ENCODE measurements at regions not wholly inside any gene's neighbourhood (a gene's known extent, or its start where the extent isn't known, plus 50 kb on each side); places are given as distances from the start of the nearest gene placed in this dataset.
"Not testable (repeated sequence)": the region's sequence is repeated elsewhere in the genome, so short reads cannot be mapped to it uniquely, and the experiment has no call there.

- DNase-seq (ENCODE audit: low read depth, low spot score); H3K27me3 ChIP-seq (ENCODE audit: insufficient read depth, low read length); CTCF ChIA-PET; H3K79me2 ChIP-seq (ENCODE audit: insufficient read depth, low read length); RAD21 ChIA-PET (ENCODE audit: low non-redundant PET in 1 of 2, low total read pairs in 2 of 2, uncharacterized antibody in 2 of 2, unreplicated experiment in 2 of 2); POLR2A ChIA-PET; H3K27ac ChIP-seq (ENCODE audit: low read depth, low read length); H3K36me3 ChIP-seq (ENCODE audit: control insufficient read depth in 1 of 2, insufficient read depth in 2 of 2, low read length in 2 of 2); BruUV-seq (replicated peaks); H3K4me3 ChIP-seq (replicated peaks in 1 of 2; ENCODE audit: low read depth in 1 of 2, low read length in 2 of 2); H3K4me1 ChIP-seq (ENCODE audit: control insufficient read depth in 1 of 2, insufficient read depth in 2 of 2, low read length in 2 of 2); intact Hi-C loops (cut with micrococcal nuclease); H3K4me2 ChIP-seq (ENCODE audit: low read length); H3K9me2 ChIP-seq (ENCODE audit: insufficient read depth); ATAC-seq; H2AFZ ChIP-seq (ENCODE audit: low read depth, low read length, poor library complexity, severe bottlenecking); H3K9ac ChIP-seq (ENCODE audit: low read length); H4K20me1 ChIP-seq (ENCODE audit: insufficient read depth); H3K9me3 ChIP-seq (ENCODE audit: control insufficient read depth in 1 of 2, insufficient read depth in 1 of 2, low read depth in 1 of 2, low read length in 2 of 2): not testable (repeated sequence)
Measured at GRCh38 chr13:18891242-18891641, 290.4 kb downstream of the TUBA3C start.

GRCh38 chr13:18874875-18875789, 306.5 kb downstream of the TUBA3C start:
- H3K4me1 ChIP-seq (ENCODE audit: control insufficient read depth in 1 of 2, insufficient read depth in 2 of 2, low read length in 2 of 2); H3K27me3 ChIP-seq (ENCODE audit: insufficient read depth, low read length); H3K79me2 ChIP-seq (ENCODE audit: insufficient read depth, low read length); H3K27ac ChIP-seq (ENCODE audit: low read depth, low read length); H2AFZ ChIP-seq (ENCODE audit: low read depth, low read length, poor library complexity, severe bottlenecking); RAD21 ChIA-PET (ENCODE audit: low non-redundant PET in 1 of 2, low total read pairs in 2 of 2, uncharacterized antibody in 2 of 2, unreplicated experiment in 2 of 2); intact Hi-C loops (cut with micrococcal nuclease); POLR2A ChIA-PET; H3K4me3 ChIP-seq (replicated peaks in 1 of 2; ENCODE audit: low read depth in 1 of 2, low read length in 2 of 2); ATAC-seq; H3K9me3 ChIP-seq (ENCODE audit: control insufficient read depth in 1 of 2, insufficient read depth in 1 of 2, low read depth in 1 of 2, low read length in 2 of 2); DNase-seq (ENCODE audit: low read depth, low spot score); H3K9me2 ChIP-seq (ENCODE audit: insufficient read depth); CTCF ChIA-PET; H3K4me2 ChIP-seq (ENCODE audit: low read length); H4K20me1 ChIP-seq (ENCODE audit: insufficient read depth); BruUV-seq (replicated peaks); H3K36me3 ChIP-seq (ENCODE audit: control insufficient read depth in 1 of 2, insufficient read depth in 2 of 2, low read length in 2 of 2); H3K9ac ChIP-seq (ENCODE audit: low read length): not testable (repeated sequence)

- DNase-seq (ENCODE audit: low read depth, low spot score); H3K79me2 ChIP-seq (ENCODE audit: insufficient read depth, low read length); H3K36me3 ChIP-seq (ENCODE audit: control insufficient read depth in 1 of 2, insufficient read depth in 2 of 2, low read length in 2 of 2); RAD21 ChIA-PET (ENCODE audit: low non-redundant PET in 1 of 2, low total read pairs in 2 of 2, uncharacterized antibody in 2 of 2, unreplicated experiment in 2 of 2); H3K4me2 ChIP-seq (ENCODE audit: low read length); H2AFZ ChIP-seq (ENCODE audit: low read depth, low read length, poor library complexity, severe bottlenecking); H3K4me1 ChIP-seq (ENCODE audit: control insufficient read depth in 1 of 2, insufficient read depth in 2 of 2, low read length in 2 of 2); intact Hi-C loops (cut with micrococcal nuclease); ATAC-seq; POLR2A ChIA-PET; CTCF ChIA-PET; H3K27ac ChIP-seq (ENCODE audit: low read depth, low read length); H3K9me2 ChIP-seq (ENCODE audit: insufficient read depth); H3K4me3 ChIP-seq (replicated peaks in 1 of 2; ENCODE audit: low read depth in 1 of 2, low read length in 2 of 2); H4K20me1 ChIP-seq (ENCODE audit: insufficient read depth); H3K9ac ChIP-seq (ENCODE audit: low read length); H3K9me3 ChIP-seq (ENCODE audit: control insufficient read depth in 1 of 2, insufficient read depth in 1 of 2, low read depth in 1 of 2, low read length in 2 of 2); BruUV-seq (replicated peaks); H3K27me3 ChIP-seq (ENCODE audit: insufficient read depth, low read length): not testable (repeated sequence)
Measured at GRCh38 chr13:18870557-18870956, 311.1 kb downstream of the TUBA3C start.

- H3K27me3 ChIP-seq (ENCODE audit: insufficient read depth, low read length); H3K4me1 ChIP-seq (ENCODE audit: control insufficient read depth in 1 of 2, insufficient read depth in 2 of 2, low read length in 2 of 2); H3K4me3 ChIP-seq (replicated peaks in 1 of 2; ENCODE audit: low read depth in 1 of 2, low read length in 2 of 2); RAD21 ChIA-PET (ENCODE audit: low non-redundant PET in 1 of 2, low total read pairs in 2 of 2, uncharacterized antibody in 2 of 2, unreplicated experiment in 2 of 2); BruUV-seq (replicated peaks); H3K36me3 ChIP-seq (ENCODE audit: control insufficient read depth in 1 of 2, insufficient read depth in 2 of 2, low read length in 2 of 2); H2AFZ ChIP-seq (ENCODE audit: low read depth, low read length, poor library complexity, severe bottlenecking); H4K20me1 ChIP-seq (ENCODE audit: insufficient read depth); H3K9me2 ChIP-seq (ENCODE audit: insufficient read depth); DNase-seq (ENCODE audit: low read depth, low spot score); intact Hi-C loops (cut with micrococcal nuclease); H3K9me3 ChIP-seq (ENCODE audit: control insufficient read depth in 1 of 2, insufficient read depth in 1 of 2, low read depth in 1 of 2, low read length in 2 of 2); H3K79me2 ChIP-seq (ENCODE audit: insufficient read depth, low read length); H3K4me2 ChIP-seq (ENCODE audit: low read length); ATAC-seq; CTCF ChIA-PET; H3K27ac ChIP-seq (ENCODE audit: low read depth, low read length); H3K9ac ChIP-seq (ENCODE audit: low read length); POLR2A ChIA-PET: not testable (repeated sequence)
Measured at GRCh38 chr13:18869365-18869764, 312.3 kb downstream of the TUBA3C start.

Measured in HCT116 (cell line).